Prostate gland (tissue), 2 donors: ENCODE measurements at regions not wholly inside any gene's neighbourhood (a gene's known extent, or its start where the extent isn't known, plus 50 kb on each side); places are given as distances from the start of the nearest gene placed in this dataset.

Source experiments
- POLR2A ChIP-seq: fragments of 450-650 bp; IDR thresholded peaks from one replicate; pipeline ENCODE4 v1.6.1; 2016; ENCODE audit warnings: antibody characterized with exemption, mild to moderate bottlenecking
- POLR2AphosphoS5 ChIP-seq: sonication (generic); formaldehyde crosslinking; IDR thresholded peaks from one replicate; pipeline ENCODE4 v1.6.1; 2017; ENCODE audit warnings: antibody characterized with exemption
- TF ChIP-seq, protein P1 (sequence below), 4 experiments: fragments of 200-600 bp in 2 of 4; fragments of 450-650 bp in 2 of 4; sonication (generic) in 2 of 4; IDR thresholded peaks; 1 replicate in 3 of 4; 2 replicates in 1 of 4; pipeline ENCODE4 v1.5.1; 2016 to 2019; ENCODE audit warnings: antibody characterized with exemption in 4 of 4, mild to moderate bottlenecking in 2 of 4, moderate library complexity in 2 of 4

- TF ChIP-seq, protein P1, sequence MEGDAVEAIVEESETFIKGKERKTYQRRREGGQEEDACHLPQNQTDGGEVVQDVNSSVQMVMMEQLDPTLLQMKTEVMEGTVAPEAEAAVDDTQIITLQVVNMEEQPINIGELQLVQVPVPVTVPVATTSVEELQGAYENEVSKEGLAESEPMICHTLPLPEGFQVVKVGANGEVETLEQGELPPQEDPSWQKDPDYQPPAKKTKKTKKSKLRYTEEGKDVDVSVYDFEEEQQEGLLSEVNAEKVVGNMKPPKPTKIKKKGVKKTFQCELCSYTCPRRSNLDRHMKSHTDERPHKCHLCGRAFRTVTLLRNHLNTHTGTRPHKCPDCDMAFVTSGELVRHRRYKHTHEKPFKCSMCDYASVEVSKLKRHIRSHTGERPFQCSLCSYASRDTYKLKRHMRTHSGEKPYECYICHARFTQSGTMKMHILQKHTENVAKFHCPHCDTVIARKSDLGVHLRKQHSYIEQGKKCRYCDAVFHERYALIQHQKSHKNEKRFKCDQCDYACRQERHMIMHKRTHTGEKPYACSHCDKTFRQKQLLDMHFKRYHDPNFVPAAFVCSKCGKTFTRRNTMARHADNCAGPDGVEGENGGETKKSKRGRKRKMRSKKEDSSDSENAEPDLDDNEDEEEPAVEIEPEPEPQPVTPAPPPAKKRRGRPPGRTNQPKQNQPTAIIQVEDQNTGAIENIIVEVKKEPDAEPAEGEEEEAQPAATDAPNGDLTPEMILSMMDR (IDR thresholded peaks at IDR 0.05): no peak
- TF ChIP-seq POLR2A (no peak), POLR2AphosphoS5 (no peak)
Observed at GRCh38 chr18:72637299-72637698, 93.2 kb upstream of the CBLN2 start.
